ENCODE measurements at regions not wholly inside any gene's neighbourhood (a gene's known extent, or its start where the extent isn't known, plus 50 kb on each side); places are given as distances from the start of the nearest gene placed in this dataset.

- TF ChIP-seq FOXM1 (IDR thresholded peaks at IDR 0.05; ENCODE audit: borderline replicate concordance) (no peak), FOXK2 (IDR thresholded peaks at IDR 0.05) (no peak), SUZ12 (IDR thresholded peaks at IDR 0.05) (no peak), NFRKB (IDR thresholded peaks at IDR 0.05) (no peak), BHLHE40 (IDR thresholded peaks at IDR 0.05; ENCODE audit: borderline replicate concordance) (no peak), FOXA1 (IDR thresholded peaks at IDR 0.05) (no peak), SP1 (IDR thresholded peaks at IDR 0.05) (no peak), PKNOX1 (IDR thresholded peaks at IDR 0.05) (no peak), HDGF (IDR thresholded peaks at IDR 0.05; ENCODE audit: borderline replicate concordance) (no peak)
Measured at GRCh38 chr20:55678126-55678525, 327.2 kb downstream of the CBLN4 start.
